ENCODE measurements at regions not wholly inside any gene's neighbourhood (a gene's known extent, or its start where the extent isn't known, plus 50 kb on each side); places are given as distances from the start of the nearest gene placed in this dataset.

DNA sequence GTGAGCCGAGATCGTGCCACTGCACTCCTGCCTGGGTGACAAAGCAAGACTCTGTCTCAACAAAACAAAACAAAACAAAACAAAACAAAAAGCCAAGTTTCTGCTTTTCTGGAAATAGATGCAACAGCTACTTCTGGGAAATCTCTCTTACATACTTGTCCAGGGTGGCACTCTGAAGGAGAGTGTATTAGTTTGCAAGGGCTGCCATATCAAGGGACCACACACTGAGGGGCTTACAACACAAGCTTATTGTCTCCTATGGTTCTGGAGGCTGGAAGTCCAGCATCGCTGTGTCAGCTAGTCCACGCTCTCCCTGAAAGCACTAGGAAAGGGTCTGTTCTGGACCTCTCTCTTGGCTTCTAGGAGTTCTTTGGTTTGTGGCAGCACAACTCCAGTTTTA lies 277.9 kb upstream of the WWC1 start (continued):
- TF ChIP-seq SPI1 (IDR thresholded peaks at IDR 0.05; ENCODE audit: borderline replicate concordance, insufficient read depth, low read depth, low read length) (no peak), HDAC6 (IDR thresholded peaks at IDR 0.05; ENCODE audit: unreplicated experiment) (no peak), PAX8 (IDR thresholded peaks at IDR 0.05) (no peak), KAT2A (conservative IDR thresholded peaks at IDR 0.05; ENCODE audit: control insufficient read depth, low read depth, low read length) (no peak)
- TF ChIP-seq, protein P1, sequence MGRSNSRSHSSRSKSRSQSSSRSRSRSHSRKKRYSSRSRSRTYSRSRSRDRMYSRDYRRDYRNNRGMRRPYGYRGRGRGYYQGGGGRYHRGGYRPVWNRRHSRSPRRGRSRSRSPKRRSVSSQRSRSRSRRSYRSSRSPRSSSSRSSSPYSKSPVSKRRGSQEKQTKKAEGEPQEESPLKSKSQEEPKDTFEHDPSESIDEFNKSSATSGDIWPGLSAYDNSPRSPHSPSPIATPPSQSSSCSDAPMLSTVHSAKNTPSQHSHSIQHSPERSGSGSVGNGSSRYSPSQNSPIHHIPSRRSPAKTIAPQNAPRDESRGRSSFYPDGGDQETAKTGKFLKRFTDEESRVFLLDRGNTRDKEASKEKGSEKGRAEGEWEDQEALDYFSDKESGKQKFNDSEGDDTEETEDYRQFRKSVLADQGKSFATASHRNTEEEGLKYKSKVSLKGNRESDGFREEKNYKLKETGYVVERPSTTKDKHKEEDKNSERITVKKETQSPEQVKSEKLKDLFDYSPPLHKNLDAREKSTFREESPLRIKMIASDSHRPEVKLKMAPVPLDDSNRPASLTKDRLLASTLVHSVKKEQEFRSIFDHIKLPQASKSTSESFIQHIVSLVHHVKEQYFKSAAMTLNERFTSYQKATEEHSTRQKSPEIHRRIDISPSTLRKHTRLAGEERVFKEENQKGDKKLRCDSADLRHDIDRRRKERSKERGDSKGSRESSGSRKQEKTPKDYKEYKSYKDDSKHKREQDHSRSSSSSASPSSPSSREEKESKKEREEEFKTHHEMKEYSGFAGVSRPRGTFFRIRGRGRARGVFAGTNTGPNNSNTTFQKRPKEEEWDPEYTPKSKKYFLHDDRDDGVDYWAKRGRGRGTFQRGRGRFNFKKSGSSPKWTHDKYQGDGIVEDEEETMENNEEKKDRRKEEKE (IDR thresholded peaks at IDR 0.05): no peak
- TF ChIP-seq, protein P2, sequence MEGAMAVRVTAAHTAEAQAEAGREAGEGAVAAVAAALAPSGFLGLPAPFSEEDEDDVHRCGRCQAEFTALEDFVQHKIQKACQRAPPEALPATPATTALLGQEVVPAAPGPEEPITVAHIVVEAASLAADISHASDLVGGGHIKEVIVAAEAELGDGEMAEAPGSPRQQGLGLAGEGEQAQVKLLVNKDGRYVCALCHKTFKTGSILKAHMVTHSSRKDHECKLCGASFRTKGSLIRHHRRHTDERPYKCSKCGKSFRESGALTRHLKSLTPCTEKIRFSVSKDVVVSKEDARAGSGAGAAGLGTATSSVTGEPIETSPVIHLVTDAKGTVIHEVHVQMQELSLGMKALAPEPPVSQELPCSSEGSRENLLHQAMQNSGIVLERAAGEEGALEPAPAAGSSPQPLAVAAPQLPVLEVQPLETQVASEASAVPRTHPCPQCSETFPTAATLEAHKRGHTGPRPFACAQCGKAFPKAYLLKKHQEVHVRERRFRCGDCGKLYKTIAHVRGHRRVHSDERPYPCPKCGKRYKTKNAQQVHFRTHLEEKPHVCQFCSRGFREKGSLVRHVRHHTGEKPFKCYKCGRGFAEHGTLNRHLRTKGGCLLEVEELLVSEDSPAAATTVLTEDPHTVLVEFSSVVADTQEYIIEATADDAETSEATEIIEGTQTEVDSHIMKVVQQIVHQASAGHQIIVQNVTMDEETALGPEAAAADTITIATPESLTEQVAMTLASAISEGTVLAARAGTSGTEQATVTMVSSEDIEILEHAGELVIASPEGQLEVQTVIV (IDR thresholded peaks at IDR 0.05; ENCODE audit: borderline replicate concordance, partially characterized antibody): no peak
- TF ChIP-seq, protein P3, sequence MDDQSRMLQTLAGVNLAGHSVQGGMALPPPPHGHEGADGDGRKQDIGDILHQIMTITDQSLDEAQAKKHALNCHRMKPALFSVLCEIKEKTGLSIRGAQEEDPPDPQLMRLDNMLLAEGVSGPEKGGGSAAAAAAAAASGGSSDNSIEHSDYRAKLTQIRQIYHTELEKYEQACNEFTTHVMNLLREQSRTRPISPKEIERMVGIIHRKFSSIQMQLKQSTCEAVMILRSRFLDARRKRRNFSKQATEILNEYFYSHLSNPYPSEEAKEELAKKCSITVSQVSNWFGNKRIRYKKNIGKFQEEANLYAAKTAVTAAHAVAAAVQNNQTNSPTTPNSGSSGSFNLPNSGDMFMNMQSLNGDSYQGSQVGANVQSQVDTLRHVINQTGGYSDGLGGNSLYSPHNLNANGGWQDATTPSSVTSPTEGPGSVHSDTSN (IDR thresholded peaks at IDR 0.05; ENCODE audit: insufficient replicate concordance, low read depth, low read length): no peak

All from GM12878 (cell line).